K562 (cell line): ENCODE measurements at regions not wholly inside any gene's neighbourhood (a gene's known extent, or its start where the extent isn't known, plus 50 kb on each side); places are given as distances from the start of the nearest gene placed in this dataset.

Experiments used
- ATAC-seq: fragments of 200-7000 bp; cut with Tn5 transposase; 3 replicates; pipeline ENCODE4 v1.9.1; 2020; ENCODE audit warnings: moderate library complexity
- BruUV-seq: library from RNA; stranded (reverse); fragments of 400-500 nt; replicated peaks from 2 replicates; lab custom pipeline; 2021; lab: Mats Ljungman, UMichigan
- CTCF ChIA-PET: fragments of 300-600 bp; formaldehyde crosslinking; extraction: SDS; loops from one replicate; lab custom pipeline; 2021; ENCODE audit warnings: low intra/inter-chr PET ratio; lab: Yijun Ruan, JAX
- POLR2A ChIA-PET: fragments of 300-600, 350-650 bp; sonication (Branson Sonifier 250); formaldehyde crosslinking; extraction: SDS; loops from one replicate; lab custom pipeline; 2021; ENCODE audit warnings: antibody characterized with exemption, inconsistent platforms; lab: Yijun Ruan, JAX
- DNase-seq, 4 experiments: peaks; one replicate each; pipeline versions ENCODE4 v3.0.0 to v3.0.0-alpha.2; 2011 to 2018; ENCODE audit warnings: low spot score in 3 of 4, mixed read lengths in 3 of 4; ENCODE audit errors: extremely low read depth in 1 of 4
- FAIRE-seq: peaks from 2 replicates; lab custom pipeline; 2011; peaks lifted over from hg19 to GRCh38; lab: Jason Lieb, UNC
- H2AFZ ChIP-seq: 2 replicates; pipeline ENCODE4 v1.6.0; 2011; ENCODE audit warnings: low read depth, low read length, control low read depth, inconsistent platforms
- H3K27ac ChIP-seq: fragments of 200-600 bp; 3 replicates; pipeline ENCODE4 v1.8.0; 2011; ENCODE audit warnings: low read depth, mild to moderate bottlenecking, control low read depth, inconsistent platforms, low read length, moderate library complexity, mixed read lengths; ENCODE audit errors: extremely low read depth
- H3K27me3 ChIP-seq, 2 experiments: fragments of 300-600 bp in 1 of 2; 2 replicates in 1 of 2; 3 replicates in 1 of 2; pipeline versions ENCODE4 v1.6.0 to v1.8.0; 2011; ENCODE audit warnings: inconsistent platforms in 2 of 2, low read length in 2 of 2, mild to moderate bottlenecking in 1 of 2, mixed read lengths in 1 of 2, moderate library complexity in 1 of 2; ENCODE audit not compliant: control insufficient read depth in 2 of 2, insufficient read depth in 2 of 2
- H3K36me3 ChIP-seq: fragments of 300-600 bp; 3 replicates; pipeline ENCODE4 v1.8.0; 2011; ENCODE audit warnings: mild to moderate bottlenecking, low read length, inconsistent platforms; ENCODE audit not compliant: control insufficient read depth, insufficient read depth
- H3K4me1 ChIP-seq, 2 experiments: fragments of 200-600 bp in 1 of 2; replicated peaks in 1 of 2; 2 replicates in 1 of 2; 3 replicates in 1 of 2; pipeline versions ENCODE4 v1.5.1 to v1.8.0; 2011; ENCODE audit warnings: inconsistent platforms in 2 of 2, low read length in 2 of 2, mild to moderate bottlenecking in 1 of 2, mixed read lengths in 1 of 2, moderate library complexity in 1 of 2; ENCODE audit not compliant: control insufficient read depth in 2 of 2, insufficient read depth in 2 of 2
- H3K4me2 ChIP-seq: 2 replicates; pipeline ENCODE4 v1.6.1; 2011; ENCODE audit warnings: low read length, control low read depth, inconsistent platforms, mixed read lengths; ENCODE audit not compliant: insufficient read depth
- H3K4me3 ChIP-seq: fragments of 200-600 bp; sonication (generic), shearing (Covaris generic); 2 replicates; pipeline ENCODE4 v1.5.1; 2016; ENCODE audit warnings: control low read depth, inconsistent platforms
- H3K79me2 ChIP-seq: fragments of 200-600 bp; 3 replicates; pipeline ENCODE4 v1.8.0; 2011; ENCODE audit warnings: low read length, inconsistent platforms; ENCODE audit not compliant: control insufficient read depth, insufficient read depth
- H3K9ac ChIP-seq, 2 experiments: 2 replicates each; pipeline versions ENCODE4 v1.6.0 to v1.6.1; 2011; ENCODE audit warnings: low read depth in 2 of 2, low read length in 2 of 2, control low read depth in 1 of 2, inconsistent platforms in 1 of 2, mild to moderate bottlenecking in 1 of 2, mixed read lengths in 1 of 2; ENCODE audit not compliant: insufficient read depth in 1 of 2
- H3K9me1 ChIP-seq: one replicate; pipeline ENCODE4 v1.6.0; 2011; ENCODE audit warnings: inconsistent platforms, mild to moderate bottlenecking, low read length, moderate library complexity; ENCODE audit not compliant: control insufficient read depth, insufficient read depth
- H3K9me3 ChIP-seq: replicated peaks from 2 replicates; pipeline ENCODE4 v1.5.1; 2011; ENCODE audit warnings: low read depth, low read length, inconsistent platforms; ENCODE audit not compliant: control insufficient read depth, insufficient read depth
- H4K20me1 ChIP-seq: replicated peaks from 2 replicates; pipeline ENCODE4 v1.6.1; 2011; ENCODE audit warnings: low read length, inconsistent platforms, mixed read lengths; ENCODE audit not compliant: control insufficient read depth, insufficient read depth
- THRB ChIP-seq: fragments of 450-650 bp; formaldehyde crosslinking; conservative IDR thresholded peaks from 2 replicates; pipeline ENCODE4 v1.4.0; 2022; ENCODE audit warnings: mild to moderate bottlenecking, missing genetic modification characterization
- YY1 ChIP-seq, 3 experiments: IDR thresholded peaks; 2 replicates each; pipeline ENCODE4 v1.6.1; 2011; ENCODE audit warnings: low read length in 2 of 3, mild to moderate bottlenecking in 2 of 3, moderate library complexity in 2 of 3, borderline replicate concordance in 1 of 3, control low read depth in 1 of 3, low read depth in 1 of 3; ENCODE audit not compliant: insufficient read depth in 3 of 3, insufficient replicate concordance in 2 of 3, control insufficient read depth in 1 of 3, insufficient read length in 1 of 3; ENCODE audit errors: extremely low read depth in 1 of 3
- WGBS: fragments of 100-300 bp; shearing (Covaris generic); methylation state at CpG from one replicate; pipeline ENCODE4 v1.1.6; 2016; ENCODE audit warnings: low coverage, mixed read lengths; ENCODE audit not compliant: insufficient coverage; ENCODE audit errors: missing lambda C conversion rate; 5-methylcytosine and 5-hydroxymethylcytosine counted together
- in situ Hi-C: fragments of 300-500 bp; cut with MboI; formaldehyde crosslinking; loops from 4 replicates; pipeline ENCODE4 v1.15.0; 2018; ENCODE audit warnings: inconsistent platforms, mixed read lengths
- intact Hi-C: fragments of 100-400 bp; cut with micrococcal nuclease; formaldehyde crosslinking; loops from 2 replicates; pipeline ENCODE4 v1.14.2; 2022

DNA sequence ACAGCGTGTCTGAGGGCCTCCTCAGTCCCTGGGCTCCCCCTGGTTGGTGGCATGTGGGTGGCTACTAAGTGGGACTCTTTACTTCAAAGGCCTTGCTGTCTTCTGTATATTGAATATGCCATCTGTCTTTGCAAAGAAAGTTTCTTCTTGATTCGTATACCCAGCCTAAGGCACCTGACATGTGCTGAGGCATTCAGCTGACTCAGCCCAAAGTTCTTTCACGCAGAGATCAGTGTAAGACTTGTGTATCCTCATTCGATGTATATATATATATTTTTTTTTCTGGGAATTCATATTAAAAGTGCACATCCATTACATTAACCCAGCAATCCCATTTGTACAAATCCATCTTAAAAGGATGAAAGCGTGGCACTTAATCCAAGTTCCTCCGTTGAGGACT is 115.1 kb upstream of the PMEPA1 start:
- ChIA-PET POLR2A (no interaction called here), CTCF (no interaction called here)
- Histone ChIP-seq H3K9me3 (no peaks in the 10 kb centered on the region), H3K27ac (no peak overlapping the region), H2AFZ (no peak overlapping the region), H3K4me3 (no peak overlapping the region), H3K9me1 (no peaks in the 10 kb centered on the region), H4K20me1 (no peaks in the 10 kb centered on the region), H3K4me1 (no peaks in the 10 kb centered on the region), H3K9ac (no peak overlapping the region), H3K36me3 (no peaks in the 10 kb centered on the region), H3K4me2 (no peak overlapping the region), H3K79me2 (no peaks in the 10 kb centered on the region), H3K27me3 (peaks cover 13 to 37% of the 10 kb centered on the region in 2 experiments; a peak in 3 of 5 replicates)
- intact Hi-C loops (no loop called here), in situ Hi-C loops (no loop called here)
- DNase-seq: no peak
- under 1% methylated on average over 6 of the region's 6 CpGs for WGBS
- ATAC-seq: no peak
- no peak for FAIRE-seq
- TF ChIP-seq THRB (CRISPR knock-in tag): no peak
- no TSS peak for BruUV-seq

DNA sequence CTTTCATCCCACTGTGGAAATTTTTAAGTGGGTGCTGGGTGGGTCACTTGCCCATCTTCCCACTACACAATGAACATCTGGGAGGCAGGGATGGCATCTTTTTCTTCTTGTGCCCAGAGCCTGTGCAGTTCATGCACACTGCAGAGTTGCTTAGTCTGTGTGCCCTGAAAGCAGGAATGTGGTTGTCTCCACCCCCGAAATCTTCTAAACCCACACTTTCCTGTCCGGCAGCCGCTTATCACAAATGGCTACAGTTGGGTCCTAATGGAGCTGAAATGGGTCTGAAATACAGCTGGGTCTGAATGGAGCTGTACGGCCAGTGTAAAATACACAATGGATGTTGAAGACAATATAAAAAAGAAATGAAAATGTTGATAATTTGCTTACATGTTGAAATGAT is 112.1 kb upstream of the PMEPA1 start:
- in situ Hi-C loops: no loop called here
- Histone ChIP-seq H3K4me1 (no peaks in the 10 kb centered on the region), H3K4me3 (no peak overlapping the region), H4K20me1 (no peaks in the 10 kb centered on the region), H3K27ac (no peak overlapping the region), H2AFZ (no peak overlapping the region), H3K36me3 (no peaks in the 10 kb centered on the region), H3K9me3 (no peaks in the 10 kb centered on the region), H3K4me2 (no peak overlapping the region), H3K9ac (no peak overlapping the region), H3K9me1 (no peaks in the 10 kb centered on the region), H3K79me2 (no peaks in the 10 kb centered on the region), H3K27me3 (peaks cover 12 to 35% of the 10 kb centered on the region in 2 experiments; a peak in 3 of 5 replicates)
- 1% methylated on average over 4 of the region's 4 CpGs for WGBS
- CTCF ChIA-PET: no interaction called here
- POLR2A ChIA-PET: interaction anchor here (0.6 kb wide), 1 partner anchor 16 kb away, joined by 3 read pairs; no protein-coding TSS in a partner anchor
- ATAC-seq: no peak
- intact Hi-C loops: no loop called here
- TF ChIP-seq YY1 (IDR thresholded peaks at IDR 0.05; ENCODE audit: borderline replicate concordance in 1 of 3, control insufficient read depth in 1 of 3, extremely low read depth in 1 of 3, insufficient read depth in 3 of 3, insufficient read length in 1 of 3, insufficient replicate concordance in 2 of 3, low read depth in 1 of 3, low read length in 2 of 3): no peak
- FAIRE-seq: no peak
- BruUV-seq: no TSS peak
- DNase-seq: no peak
